ENCODE measurements at regions not wholly inside any gene's neighbourhood (a gene's known extent, or its start where the extent isn't known, plus 50 kb on each side); places are given as distances from the start of the nearest gene placed in this dataset.

DNA sequence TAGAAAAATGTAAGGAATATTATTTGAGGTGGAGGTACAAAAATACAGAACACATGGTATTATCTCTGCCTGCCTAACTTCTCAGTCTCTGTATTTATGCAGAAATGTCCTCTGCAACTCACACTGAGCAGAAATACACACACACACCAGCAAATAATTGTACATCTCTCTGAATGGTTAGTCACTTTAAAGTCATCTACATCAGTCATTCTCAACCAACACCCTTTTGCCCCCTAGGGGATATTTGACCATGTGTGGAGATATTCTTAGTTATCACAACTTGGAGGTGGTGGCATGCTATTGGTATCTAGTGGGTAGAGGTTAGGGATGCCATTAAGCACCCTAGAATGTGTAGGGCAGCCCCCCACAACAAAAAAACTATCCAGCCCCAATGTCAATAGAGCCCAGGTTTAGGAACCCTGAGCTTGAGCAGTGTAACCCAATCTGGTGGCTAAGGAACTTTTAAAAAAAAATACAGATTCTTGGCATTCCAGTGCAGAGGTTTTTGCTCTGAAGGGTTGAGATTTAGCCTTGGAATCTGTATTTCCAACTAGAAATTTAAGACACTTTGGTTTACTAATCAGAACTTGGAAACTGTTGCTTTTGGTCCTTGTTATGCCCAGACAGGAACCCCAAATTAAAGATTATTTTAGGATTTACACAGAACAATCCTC lies 183.8 kb downstream of the TBX5 start:
- no peaks in the 10 kb centered on the region for H3K79me2 ChIP-seq (ENCODE audit: insufficient read depth, low read length)
- no peak overlapping the region for H3K4me2 ChIP-seq (ENCODE audit: low read length)
- POLR2A ChIA-PET = no interaction called here
- no peaks in the 10 kb centered on the region for H3K4me1 ChIP-seq (ENCODE audit: control insufficient read depth in 1 of 2, insufficient read depth in 2 of 2, low read length in 2 of 2)
- ATAC-seq (no peak), DNase-seq (ENCODE audit: low read depth, low spot score) (no peak)
- BruUV-seq (replicated peaks) = no TSS peak
- H2AFZ ChIP-seq (ENCODE audit: low read depth, low read length, poor library complexity, severe bottlenecking) = no peak overlapping the region
- H3K9me2 ChIP-seq (ENCODE audit: insufficient read depth) = no peaks in the 10 kb centered on the region
- RAD21 ChIA-PET (ENCODE audit: low non-redundant PET in 1 of 2, low total read pairs in 2 of 2, uncharacterized antibody in 2 of 2, unreplicated experiment in 2 of 2) = no interaction called here
- intact Hi-C loops (cut with micrococcal nuclease) = no loop called here
- no peak overlapping the region for H3K4me3 ChIP-seq (replicated peaks in 1 of 2; ENCODE audit: low read depth in 1 of 2, low read length in 2 of 2)
- H3K9me3 ChIP-seq (ENCODE audit: control insufficient read depth in 1 of 2, insufficient read depth in 1 of 2, low read depth in 1 of 2, low read length in 2 of 2) = no peaks in the 10 kb centered on the region
- CTCF ChIA-PET = no interaction called here
- H3K27me3 ChIP-seq (ENCODE audit: insufficient read depth, low read length) = peaks cover 44% of the 10 kb centered on the region
- no peak overlapping the region for H3K27ac ChIP-seq (ENCODE audit: low read depth, low read length)
- no peaks in the 10 kb centered on the region for H3K36me3 ChIP-seq (ENCODE audit: control insufficient read depth in 1 of 2, insufficient read depth in 2 of 2, low read length in 2 of 2)
- H3K9ac ChIP-seq (ENCODE audit: low read length) = no peak overlapping the region
- TF ChIP-seq YY1 (IDR thresholded peaks at IDR 0.05; ENCODE audit: extremely low read depth, insufficient replicate concordance, low read depth, low read length) = no peak
- no peak for TF ChIP-seq ZBTB33 (IDR thresholded peaks at IDR 0.05; ENCODE audit: extremely low read depth, insufficient replicate concordance, low read length)
- TF ChIP-seq FOSL1 (IDR thresholded peaks at IDR 0.05; ENCODE audit: low read depth) = no peak
- no peak for TF ChIP-seq TCF7L2 (IDR thresholded peaks at IDR 0.05; ENCODE audit: borderline replicate concordance, extremely low read depth, insufficient read depth, insufficient read length)
- no peak for TF ChIP-seq EZH2phosphoT487 (IDR thresholded peaks at IDR 0.05; ENCODE audit: borderline replicate concordance)
- no peak for TF ChIP-seq ZFX (IDR thresholded peaks at IDR 0.05)
- no peak for TF ChIP-seq JUND (IDR thresholded peaks at IDR 0.05)
- no peak for TF ChIP-seq POLR2A (IDR thresholded peaks at IDR 0.05; ENCODE audit: borderline replicate concordance, extremely low read depth, insufficient read depth, insufficient read length)
- TF ChIP-seq SIN3A (IDR thresholded peaks at IDR 0.05; ENCODE audit: low read depth) = no peak
- TF ChIP-seq ATF3 (IDR thresholded peaks at IDR 0.05) = no peak
- H4K20me1 ChIP-seq (ENCODE audit: insufficient read depth) = no peaks in the 10 kb centered on the region
